HCT116 (cell line): ENCODE measurements at regions not wholly inside any gene's neighbourhood (a gene's known extent, or its start where the extent isn't known, plus 50 kb on each side); places are given as distances from the start of the nearest gene placed in this dataset.

ENCODE experiments used
- ATAC-seq: fragments of 200-7000 bp; cut with Tn5 transposase; 2 replicates; pipeline ENCODE4 v1.9.1; 2020; ENCODE audit warnings: mild to moderate bottlenecking, moderate library complexity
- BruUV-seq: library from RNA; stranded (reverse); fragments of 400-500 nt; replicated peaks from 2 replicates; lab custom pipeline; 2021; lab: Mats Ljungman, UMichigan
- CTCF ChIA-PET: fragments of 300-600 bp; sonication (Branson Sonifier 250); formaldehyde crosslinking; loops from one replicate; lab custom pipeline; 2021; ENCODE audit warnings: antibody characterized with exemption; lab: Charles Lee
- POLR2A ChIA-PET: fragments of 300-600, 350-600 bp; sonication (Branson Sonifier 250); formaldehyde crosslinking; loops from one replicate; lab custom pipeline; 2021; ENCODE audit warnings: antibody characterized with exemption; lab: Charles Lee
- RAD21 ChIA-PET, 2 experiments: fragments of 300-600 bp; sonication (Branson Sonifier 250); formaldehyde crosslinking; loops; one replicate each; lab custom pipeline; 2023; ENCODE audit warnings: low total read pairs in 2 of 2; ENCODE audit not compliant: uncharacterized antibody in 2 of 2, unreplicated experiment in 2 of 2, low non-redundant PET in 1 of 2; lab: Charles Lee
- DNase-seq: peaks from one replicate; pipeline ENCODE4 v3.0.0-alpha.2; 2010; ENCODE audit warnings: low read depth, low spot score
- H2AFZ ChIP-seq: fragments of 200-600 bp; shearing (Covaris generic), sonication (generic); 2 replicates; pipeline ENCODE4 v1.6.1; 2017; ENCODE audit warnings: low read depth, mixed run types, mixed read lengths, antibody characterized with exemption, low read length; ENCODE audit not compliant: poor library complexity, severe bottlenecking
- H3K27ac ChIP-seq: 2 replicates; pipeline ENCODE4 v1.5.1; 2012; ENCODE audit warnings: low read depth, low read length
- H3K27me3 ChIP-seq: fragments of 200-600 bp; sonication (generic); 2 replicates; pipeline ENCODE4 v1.6.1; 2016; ENCODE audit warnings: mixed run types, low read length, mixed read lengths; ENCODE audit not compliant: insufficient read depth
- H3K36me3 ChIP-seq, 2 experiments: fragments of 200-500 bp in 1 of 2; fragments of 200-600 bp in 1 of 2; sonication (Bioruptor generic) in 1 of 2; sonication (generic) in 1 of 2; 2 replicates each; pipeline versions ENCODE4 v1.5.1 to v1.6.1; 2014 to 2016; ENCODE audit warnings: low read length in 2 of 2, inconsistent platforms in 1 of 2, mixed read lengths in 1 of 2, mixed run types in 1 of 2; ENCODE audit not compliant: insufficient read depth in 2 of 2, control insufficient read depth in 1 of 2
- H3K4me1 ChIP-seq, 2 experiments: fragments of 200-600 bp in 1 of 2; sonication (generic) in 1 of 2; 2 replicates each; pipeline versions ENCODE4 v1.5.1 to v1.6.1; 2012 to 2017; ENCODE audit warnings: low read length in 2 of 2, inconsistent platforms in 1 of 2, mild to moderate bottlenecking in 1 of 2, mixed read lengths in 1 of 2, mixed run types in 1 of 2, moderate library complexity in 1 of 2; ENCODE audit not compliant: insufficient read depth in 2 of 2, control insufficient read depth in 1 of 2
- H3K4me2 ChIP-seq: fragments of 200-600 bp; sonication (generic); 2 replicates; pipeline ENCODE4 v1.6.1; 2017; ENCODE audit warnings: mixed run types, low read length, mixed read lengths
- H3K4me3 ChIP-seq, 2 experiments: fragments of 200-600 bp in 1 of 2; sonication (generic) in 1 of 2; replicated peaks in 1 of 2; 2 replicates each; pipeline ENCODE4 v1.5.1; 2011 to 2016; ENCODE audit warnings: low read length in 2 of 2, control low read depth in 1 of 2, low read depth in 1 of 2, mild to moderate bottlenecking in 1 of 2, mixed read lengths in 1 of 2, mixed run types in 1 of 2
- H3K79me2 ChIP-seq: fragments of 200-600 bp; sonication (generic); 2 replicates; pipeline ENCODE4 v1.6.1; 2017; ENCODE audit warnings: mild to moderate bottlenecking, mixed run types, low read length, moderate library complexity, mixed read lengths; ENCODE audit not compliant: insufficient read depth
- H3K9ac ChIP-seq: fragments of 200-600 bp; sonication (generic); 2 replicates; pipeline ENCODE4 v1.6.1; 2016; ENCODE audit warnings: low read length, mixed read lengths
- H3K9me2 ChIP-seq: fragments of 200-600 bp; sonication (generic), shearing (Covaris generic); 2 replicates; pipeline ENCODE4 v1.6.1; 2017; ENCODE audit warnings: mixed run types, mild to moderate bottlenecking, moderate library complexity; ENCODE audit not compliant: insufficient read depth
- H3K9me3 ChIP-seq, 2 experiments: fragments of 200-500 bp in 1 of 2; fragments of 200-600 bp in 1 of 2; sonication (Bioruptor generic) in 1 of 2; sonication (generic) in 1 of 2; 2 replicates each; pipeline ENCODE4 v1.6.1; 2014 to 2017; ENCODE audit warnings: low read length in 2 of 2, mixed read lengths in 2 of 2, inconsistent platforms in 1 of 2, low read depth in 1 of 2, mild to moderate bottlenecking in 1 of 2, mixed run types in 1 of 2, moderate library complexity in 1 of 2; ENCODE audit not compliant: control insufficient read depth in 1 of 2, insufficient read depth in 1 of 2
- H4K20me1 ChIP-seq: fragments of 200-600 bp; sonication (generic), shearing (Covaris generic); 2 replicates; pipeline ENCODE4 v1.6.1; 2017; ENCODE audit warnings: mixed run types, mild to moderate bottlenecking, moderate library complexity; ENCODE audit not compliant: insufficient read depth
- CBX3 ChIP-seq: IDR thresholded peaks from 2 replicates; pipeline ENCODE4 v1.6.1; 2012; ENCODE audit warnings: low read depth
- CTCF ChIP-seq, 3 experiments: fragments of 200-600 bp in 1 of 3; sonication (generic) in 1 of 3; IDR thresholded peaks in 2 of 3; conservative IDR thresholded peaks in 1 of 3; 2 replicates each; pipeline ENCODE4 v1.5.1; 2012 to 2017; ENCODE audit warnings: low read depth in 2 of 3, low read length in 2 of 3, antibody characterized with exemption in 1 of 3, borderline replicate concordance in 1 of 3, control low read depth in 1 of 3, mild to moderate bottlenecking in 1 of 3, mixed read lengths in 1 of 3, mixed run types in 1 of 3, moderate library complexity in 1 of 3; ENCODE audit not compliant: insufficient read depth in 1 of 3
- ELF1 ChIP-seq: IDR thresholded peaks from 2 replicates; pipeline ENCODE4 v1.6.1; 2012; ENCODE audit warnings: low read depth, borderline replicate concordance
- EZH2 ChIP-seq: fragments of 200-600 bp; sonication (generic); IDR thresholded peaks from 2 replicates; pipeline ENCODE4 v1.6.1; 2017; ENCODE audit warnings: antibody characterized with exemption, mixed run types
- EZH2phosphoT487 ChIP-seq: fragments of 200-600 bp; IDR thresholded peaks from 2 replicates; pipeline ENCODE4 v1.6.1; 2018; ENCODE audit warnings: antibody characterized with exemption, borderline replicate concordance
- JUND ChIP-seq: IDR thresholded peaks from 2 replicates; pipeline ENCODE4 v1.6.1; 2012
- RAD21 ChIP-seq: IDR thresholded peaks from 2 replicates; pipeline ENCODE4 v1.6.1; 2012; ENCODE audit warnings: low read depth, mild to moderate bottlenecking
- SP1 ChIP-seq: IDR thresholded peaks from 2 replicates; pipeline ENCODE4 v1.6.1; 2012; ENCODE audit warnings: low read depth
- YY1 ChIP-seq: IDR thresholded peaks from 2 replicates; pipeline ENCODE4 v1.6.1; 2011; ENCODE audit warnings: low read length, low read depth, moderate library complexity, mild to moderate bottlenecking; ENCODE audit not compliant: insufficient replicate concordance; ENCODE audit errors: extremely low read depth
- ZFX ChIP-seq: fragments of 450-650 bp; IDR thresholded peaks from 2 replicates; pipeline ENCODE4 v1.6.1; 2017
- intact Hi-C: fragments of 100-400 bp; cut with micrococcal nuclease; formaldehyde crosslinking; loops from 2 replicates; pipeline ENCODE4 v1.10.0; 2022
- TF ChIP-seq, protein P1 (sequence below): IDR thresholded peaks from 2 replicates; pipeline ENCODE4 v1.6.1; 2011; ENCODE audit warnings: mild to moderate bottlenecking, low read length, moderate library complexity; ENCODE audit not compliant: insufficient replicate concordance; ENCODE audit errors: extremely low read depth
- TF ChIP-seq, protein P2 (sequence below): IDR thresholded peaks from 2 replicates; pipeline ENCODE4 v1.6.1; 2012
- TF ChIP-seq, protein P3 (sequence below): IDR thresholded peaks from 2 replicates; pipeline ENCODE4 v1.6.1; 2012

GRCh38 chr2:215868846-215869543 lies 144.4 kb downstream of the MREG start:
- ATAC-seq = no peak
- RAD21 ChIA-PET = no interaction called here
- H3K9ac ChIP-seq = no peak overlapping the region
- H3K79me2 ChIP-seq = no peaks in the 10 kb centered on the region
- no peak for DNase-seq
- no peaks in the 10 kb centered on the region for H3K9me3 ChIP-seq
- TF ChIP-seq, protein P1, sequence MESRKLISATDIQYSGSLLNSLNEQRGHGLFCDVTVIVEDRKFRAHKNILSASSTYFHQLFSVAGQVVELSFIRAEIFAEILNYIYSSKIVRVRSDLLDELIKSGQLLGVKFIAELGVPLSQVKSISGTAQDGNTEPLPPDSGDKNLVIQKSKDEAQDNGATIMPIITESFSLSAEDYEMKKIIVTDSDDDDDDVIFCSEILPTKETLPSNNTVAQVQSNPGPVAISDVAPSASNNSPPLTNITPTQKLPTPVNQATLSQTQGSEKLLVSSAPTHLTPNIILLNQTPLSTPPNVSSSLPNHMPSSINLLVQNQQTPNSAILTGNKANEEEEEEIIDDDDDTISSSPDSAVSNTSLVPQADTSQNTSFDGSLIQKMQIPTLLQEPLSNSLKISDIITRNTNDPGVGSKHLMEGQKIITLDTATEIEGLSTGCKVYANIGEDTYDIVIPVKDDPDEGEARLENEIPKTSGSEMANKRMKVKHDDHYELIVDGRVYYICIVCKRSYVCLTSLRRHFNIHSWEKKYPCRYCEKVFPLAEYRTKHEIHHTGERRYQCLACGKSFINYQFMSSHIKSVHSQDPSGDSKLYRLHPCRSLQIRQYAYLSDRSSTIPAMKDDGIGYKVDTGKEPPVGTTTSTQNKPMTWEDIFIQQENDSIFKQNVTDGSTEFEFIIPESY = no peak
- TF ChIP-seq CBX3 (no peak), RAD21 (no peak), CTCF (IDR thresholded peaks at IDR 0.05 in 2 of 3, conservative IDR thresholded peaks at IDR 0.05 in 1 of 3; ENCODE audit: borderline replicate concordance in 1 of 3, insufficient read depth in 1 of 3, low read depth in 2 of 3, low read length in 2 of 3) (no peak), YY1 (no peak), JUND (no peak), ZFX (no peak), ELF1 (no peak), EZH2phosphoT487 (no peak), EZH2 (no peak), SP1 (no peak)
- TF ChIP-seq, protein P2, sequence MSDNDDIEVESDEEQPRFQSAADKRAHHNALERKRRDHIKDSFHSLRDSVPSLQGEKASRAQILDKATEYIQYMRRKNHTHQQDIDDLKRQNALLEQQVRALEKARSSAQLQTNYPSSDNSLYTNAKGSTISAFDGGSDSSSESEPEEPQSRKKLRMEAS = no peak
- TF ChIP-seq, protein P3, sequence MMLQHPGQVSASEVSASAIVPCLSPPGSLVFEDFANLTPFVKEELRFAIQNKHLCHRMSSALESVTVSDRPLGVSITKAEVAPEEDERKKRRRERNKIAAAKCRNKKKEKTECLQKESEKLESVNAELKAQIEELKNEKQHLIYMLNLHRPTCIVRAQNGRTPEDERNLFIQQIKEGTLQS = no peak
- no peaks in the 10 kb centered on the region for H3K36me3 ChIP-seq
- H3K9me2 ChIP-seq = no peaks in the 10 kb centered on the region
- CTCF ChIA-PET = no interaction called here
- no peak overlapping the region for H2AFZ ChIP-seq
- H3K4me1 ChIP-seq = no peaks in the 10 kb centered on the region
- H4K20me1 ChIP-seq = no peaks in the 10 kb centered on the region
- H3K27ac ChIP-seq = no peak overlapping the region
- no TSS peak for BruUV-seq
- H3K27me3 ChIP-seq = no peaks in the 10 kb centered on the region
- intact Hi-C loops = no loop called here
- POLR2A ChIA-PET = no interaction called here
- no peak overlapping the region for H3K4me3 ChIP-seq
- no peak overlapping the region for H3K4me2 ChIP-seq
